Fibroblast of skin of right quadriceps (primary cell): ENCODE measurements at regions not wholly inside any gene's neighbourhood (a gene's known extent, or its start where the extent isn't known, plus 50 kb on each side); places are given as distances from the start of the nearest gene placed in this dataset.
"Not testable (repeated sequence)": the region's sequence is repeated elsewhere in the genome, so short reads cannot be mapped to it uniquely, and the experiment has no call there.

ENCODE experiments used
- DNase-seq: peaks from one replicate; pipeline ENCODE4 v3.0.0-alpha.2; 2013

GRCh38 chr14:34381304-34381703 is 80.7 kb downstream of the SPTSSA start:
- not testable (repeated sequence) for DNase-seq

- DNase-seq = no peak
Observed at GRCh38 chr14:34380471-34380845, 81.6 kb downstream of the SPTSSA start.

GRCh38 chr14:34379816-34380470 is 82.1 kb downstream of the SPTSSA start:
- peak; percentile 21 for DNase-seq

GRCh38 chr14:34376649-34377267 is 85.3 kb downstream of the SPTSSA start:
- DNase-seq = no peak

GRCh38 chr14:34374998-34375740 is 86.9 kb downstream of the SPTSSA start:
- DNase-seq = no peak

DNA sequence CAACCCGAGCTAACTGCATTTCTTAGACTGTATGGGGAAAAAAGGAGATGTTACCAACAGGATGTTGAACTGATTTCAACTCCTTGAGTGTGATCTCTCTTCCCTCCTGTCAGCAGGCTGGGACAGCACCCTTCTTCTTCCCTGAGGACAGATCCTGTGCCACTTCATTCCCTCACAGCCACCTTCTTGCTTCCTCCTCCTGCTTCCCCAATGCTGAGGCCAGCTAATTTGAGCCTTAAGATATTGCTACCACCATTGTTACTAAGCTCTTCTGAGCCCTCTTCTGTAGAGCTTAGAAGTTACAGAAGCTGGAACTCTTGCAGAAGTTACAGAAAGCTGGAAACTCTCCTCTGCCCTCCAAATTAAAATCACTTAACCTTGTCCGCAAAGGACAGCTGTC is 88.8 kb downstream of the SPTSSA start:
- DNase-seq = no peak

GRCh38 chr14:34372786-34373185 is 89.3 kb downstream of the SPTSSA start:
- no peak for DNase-seq

DNA sequence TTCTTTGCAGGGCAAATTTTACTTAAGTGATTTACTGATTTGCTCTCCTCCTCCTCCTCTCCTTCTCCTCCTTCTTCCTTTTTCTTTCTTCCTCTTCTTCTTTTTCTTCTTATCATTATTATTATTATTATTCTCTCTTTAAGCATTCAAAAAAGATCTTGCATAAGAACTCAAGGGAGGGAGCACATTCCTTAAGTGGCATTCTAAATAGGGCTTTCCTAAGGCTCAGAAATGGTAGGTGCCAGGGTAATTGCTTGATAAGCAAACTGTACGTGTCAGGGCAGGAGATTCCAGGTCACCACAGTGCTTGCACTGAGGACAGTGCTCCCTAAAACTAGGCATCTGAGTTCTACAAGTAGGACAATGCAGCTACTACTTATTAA is 92.4 kb downstream of the SPTSSA start:
- DNase-seq = no peak

- DNase-seq = no peak
Observed at GRCh38 chr14:34368971-34369647, 92.9 kb downstream of the SPTSSA start.

- DNase-seq = peak; percentile 27
Observed at GRCh38 chr14:34368115-34368970, 93.7 kb downstream of the SPTSSA start.

DNA sequence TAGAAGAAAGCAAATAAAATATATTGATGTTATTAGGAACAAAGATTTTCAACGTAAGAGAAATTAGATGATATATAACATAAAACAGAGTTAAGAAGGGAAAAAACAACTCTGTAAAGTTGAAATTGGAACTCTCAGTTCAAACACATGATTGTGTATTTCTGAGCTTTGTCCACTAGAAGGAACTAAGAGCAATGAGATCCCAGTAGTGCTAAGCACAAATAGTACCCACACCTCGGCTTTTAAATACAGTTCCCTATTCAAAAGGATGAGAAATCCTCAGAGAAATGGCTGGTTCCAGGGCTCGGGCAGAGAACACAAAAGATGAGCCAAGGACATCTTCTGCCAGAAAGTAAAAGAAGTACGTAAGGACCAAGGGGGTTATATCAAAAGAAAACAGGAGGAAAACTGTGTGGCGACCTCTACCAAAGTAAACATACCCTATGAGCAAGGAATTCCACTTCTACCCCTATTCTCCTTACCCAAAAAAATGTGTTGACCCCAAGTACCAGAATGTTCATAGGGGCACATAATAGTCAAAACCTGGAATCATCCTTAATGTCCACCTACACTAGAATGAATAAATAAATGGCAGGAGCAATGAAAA is 96.6 kb downstream of the SPTSSA start:
- DNase-seq = no peak

- no peak for DNase-seq
Observed at GRCh38 chr14:34364201-34364600, 97.8 kb downstream of the SPTSSA start.

- DNase-seq = no peak
Observed at GRCh38 chr14:34363733-34364134, 98.3 kb downstream of the SPTSSA start.

DNA sequence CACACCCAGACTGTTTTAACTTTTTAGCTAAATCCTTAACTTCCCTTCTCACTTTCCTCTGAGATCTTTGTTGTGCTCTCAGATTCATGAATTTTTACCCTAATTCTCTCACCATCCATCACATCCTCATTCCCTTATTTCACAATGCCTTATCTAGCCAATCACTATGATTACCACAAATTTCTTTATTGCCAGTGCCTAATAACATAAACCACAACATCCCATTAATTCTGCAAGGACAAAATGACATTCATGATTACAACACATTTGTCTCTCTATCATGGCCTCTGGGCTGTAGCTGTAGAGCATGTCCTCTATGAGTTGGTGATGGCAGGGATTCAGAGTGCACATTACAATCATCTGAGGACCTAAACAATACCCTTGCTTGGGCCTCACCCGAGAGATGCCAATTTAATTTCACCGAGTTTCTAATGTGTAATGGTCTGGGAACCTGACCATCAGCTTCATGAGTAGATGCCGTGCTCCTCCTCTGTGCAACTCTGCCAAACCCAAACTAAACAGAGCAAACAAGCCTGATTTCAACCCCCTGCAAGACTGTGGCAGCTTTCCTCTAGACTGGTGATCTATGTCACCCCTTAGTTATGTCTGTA is 99.3 kb downstream of the SPTSSA start:
- DNase-seq = no peak

GRCh38 chr14:34361504-34362011 is 100.5 kb downstream of the SPTSSA start:
- DNase-seq = no peak

DNA sequence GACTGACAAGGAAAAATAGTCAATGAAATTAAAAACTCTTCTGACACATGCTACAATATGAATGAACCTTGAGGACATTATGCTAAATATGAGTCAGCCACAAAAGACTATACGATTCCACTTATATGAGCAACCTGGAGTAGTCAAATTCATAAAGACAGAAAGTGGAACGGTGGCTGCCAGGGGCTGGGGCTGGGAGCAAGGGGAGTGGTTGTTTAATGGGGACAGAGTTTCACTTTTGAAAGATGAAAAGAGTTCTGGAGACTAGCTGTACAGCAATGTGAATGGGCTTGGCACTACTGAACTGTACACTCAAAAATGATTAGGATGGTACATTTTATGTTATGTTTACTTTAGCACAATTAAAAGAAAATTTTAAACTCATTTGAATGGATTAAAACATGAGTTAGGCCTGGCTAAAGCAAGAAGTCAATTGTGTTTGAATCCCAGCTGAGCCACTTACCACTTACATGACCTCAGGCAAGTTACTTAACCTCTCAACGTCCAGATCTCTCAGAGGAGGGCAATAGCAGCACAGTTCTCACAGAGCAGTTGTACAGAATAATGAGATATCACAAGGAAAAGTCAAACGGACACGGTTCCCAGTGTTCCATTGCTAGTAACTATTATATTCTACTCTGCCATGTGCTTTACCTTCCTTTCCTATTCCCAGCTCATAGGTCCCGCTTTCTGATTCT is 102.5 kb downstream of the SPTSSA start:
- DNase-seq = no peak

DNA sequence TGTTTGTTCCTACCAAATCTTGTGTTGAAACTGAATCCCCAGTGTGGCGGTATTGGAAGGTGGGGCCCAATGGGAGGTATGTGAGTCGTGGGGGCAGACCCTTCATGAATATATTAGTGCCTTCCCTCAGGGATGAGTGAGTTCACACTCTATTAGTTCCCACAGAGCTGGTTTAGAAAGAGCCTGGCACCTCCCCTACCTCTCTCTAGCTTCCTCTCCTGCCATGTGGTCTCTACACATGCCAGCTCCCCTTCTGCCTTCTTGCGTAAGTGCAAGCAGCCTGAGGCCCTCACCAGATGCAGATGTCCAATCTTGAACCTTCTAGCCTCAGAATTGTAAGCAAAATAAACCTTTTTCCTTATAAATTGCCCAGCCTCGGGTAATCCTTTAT is 105.8 kb downstream of the SPTSSA start:
- no peak for DNase-seq

- peak; percentile 57 for DNase-seq
Observed at GRCh38 chr14:34355584-34356263, 106.3 kb downstream of the SPTSSA start.

GRCh38 chr14:34354556-34354955 is 107.5 kb downstream of the SPTSSA start:
- peak; percentile 45 for DNase-seq

GRCh38 chr14:34350903-34351302 is 111.1 kb downstream of the SPTSSA start:
- DNase-seq = no peak
